CD14-positive monocyte (primary cell): ENCODE measurements at regions not wholly inside any gene's neighbourhood (a gene's known extent, or its start where the extent isn't known, plus 50 kb on each side); places are given as distances from the start of the nearest gene placed in this dataset.

Experiments
- DNase-seq, 3 donors: peaks; one replicate each; pipeline ENCODE4 v3.0.0-alpha.2; 2011 to 2022
- H2AFZ ChIP-seq: 2 replicates; pipeline ENCODE4 v1.6.0; 2012; ENCODE audit warnings: mild to moderate bottlenecking, low read depth, low read length, inconsistent platforms; ENCODE audit not compliant: insufficient read depth, poor library complexity, severe bottlenecking
- H3K27ac ChIP-seq, 2 donors: 1 replicate in 1 of 2; 2 replicates in 1 of 2; pipeline ENCODE4 v1.5.1; 2012 to 2013; ENCODE audit warnings: low read length in 2 of 2, control low read depth in 1 of 2, inconsistent platforms in 1 of 2, low read depth in 1 of 2, mild to moderate bottlenecking in 1 of 2
- H3K27me3 ChIP-seq, 2 donors: one replicate each; pipeline versions ENCODE4 v1.6.0 to v1.6.1; 2011 to 2013; ENCODE audit warnings: low read length in 2 of 2; ENCODE audit not compliant: control insufficient read depth in 2 of 2, insufficient read depth in 2 of 2
- H3K36me3 ChIP-seq, 2 donors: replicated peaks in 1 of 2; 1 replicate in 1 of 2; 2 replicates in 1 of 2; pipeline versions ENCODE4 v1.5.1 to v1.6.1; 2012 to 2013; ENCODE audit warnings: low read length in 2 of 2, control low read depth in 1 of 2, inconsistent platforms in 1 of 2, mild to moderate bottlenecking in 1 of 2; ENCODE audit not compliant: insufficient read depth in 2 of 2, control insufficient read depth in 1 of 2
- H3K4me1 ChIP-seq, 2 donors: 1 replicate in 1 of 2; 2 replicates in 1 of 2; pipeline versions ENCODE4 v1.5.1 to v1.6.1; 2012 to 2013; ENCODE audit warnings: low read length in 2 of 2, control low read depth in 1 of 2, inconsistent platforms in 1 of 2, mild to moderate bottlenecking in 1 of 2, moderate library complexity in 1 of 2; ENCODE audit not compliant: insufficient read depth in 2 of 2, control insufficient read depth in 1 of 2
- H3K4me2 ChIP-seq: replicated peaks from 2 replicates; pipeline ENCODE3; 2012; ENCODE audit warnings: low read length, moderate library complexity, mild to moderate bottlenecking; ENCODE audit not compliant: poor library complexity, severe bottlenecking; ENCODE audit errors: extremely low read depth
- H3K4me3 ChIP-seq, 3 experiments: fragments of 200-600 bp in 1 of 3; sonication (generic) in 1 of 3; replicated peaks in 1 of 3; 1 replicate in 2 of 3; 2 replicates in 1 of 3; pipeline ENCODE4 v1.5.1; 2011 to 2013; ENCODE audit warnings: low read length in 3 of 3, mild to moderate bottlenecking in 3 of 3, control low read depth in 2 of 3, low read depth in 2 of 3, inconsistent platforms in 1 of 3, moderate library complexity in 1 of 3
- H3K79me2 ChIP-seq: 2 replicates; pipeline ENCODE4 v1.6.0; 2012; ENCODE audit warnings: mild to moderate bottlenecking, control low read depth, inconsistent platforms, low read length, moderate library complexity; ENCODE audit not compliant: insufficient read depth
- H3K9ac ChIP-seq: 2 replicates; pipeline ENCODE4 v1.6.0; 2017; ENCODE audit warnings: low read length, mild to moderate bottlenecking; ENCODE audit not compliant: insufficient read depth, poor library complexity, severe bottlenecking
- H3K9me3 ChIP-seq, 2 donors: replicated peaks in 1 of 2; 1 replicate in 1 of 2; 2 replicates in 1 of 2; pipeline versions ENCODE4 v1.5.1 to v1.6.1; 2012 to 2013; ENCODE audit warnings: low read length in 2 of 2, control low read depth in 1 of 2; ENCODE audit not compliant: control insufficient read depth in 1 of 2, insufficient read depth in 1 of 2
- H4K20me1 ChIP-seq: 2 replicates; pipeline ENCODE4 v1.6.0; 2012; ENCODE audit warnings: mild to moderate bottlenecking, low read length, control low read depth, moderate library complexity; ENCODE audit not compliant: insufficient read depth
- H3K27ac Mint-ChIP-seq, 7 donors: one replicate each; pipeline ENCODE4 v1.8.0; 2020; ENCODE audit warnings: mild to moderate bottlenecking in 7 of 7, mixed read lengths in 7 of 7, moderate library complexity in 6 of 7, inconsistent platforms in 2 of 7
- H3K27me3 Mint-ChIP-seq, 3 donors: one replicate each; pipeline ENCODE4 v1.8.0; 2021 to 2022; ENCODE audit warnings: low read depth in 3 of 3, mild to moderate bottlenecking in 3 of 3, mixed read lengths in 3 of 3, moderate library complexity in 3 of 3, inconsistent platforms in 1 of 3
- H3K36me3 Mint-ChIP-seq, 2 donors: one replicate each; pipeline ENCODE4 v1.8.0; 2020; ENCODE audit warnings: mixed read lengths in 2 of 2, inconsistent platforms in 1 of 2, mild to moderate bottlenecking in 1 of 2
- H3K4me1 Mint-ChIP-seq: one replicate; pipeline ENCODE4 v1.8.0; 2020; ENCODE audit warnings: mild to moderate bottlenecking, mixed read lengths
- H3K4me3 Mint-ChIP-seq, 2 donors: one replicate each; pipeline ENCODE4 v1.8.0; 2020; ENCODE audit warnings: mild to moderate bottlenecking in 2 of 2, mixed read lengths in 2 of 2, moderate library complexity in 1 of 2
- H3K9me3 Mint-ChIP-seq, 7 donors: one replicate each; pipeline ENCODE4 v1.8.0; 2020 to 2022; ENCODE audit warnings: mixed read lengths in 7 of 7, mild to moderate bottlenecking in 6 of 7, moderate library complexity in 6 of 7, inconsistent platforms in 2 of 7
- CTCF ChIP-seq: fragments of 200-600 bp; IDR thresholded peaks from one replicate; pipeline ENCODE4 v1.8.0; 2022; ENCODE audit warnings: antibody characterized with exemption, mild to moderate bottlenecking
- WGBS: methylation state at CpG from one replicate; pipeline ENCODE4 v1.1.5; 2013; ENCODE audit warnings: missing lambda C conversion rate; ENCODE audit not compliant: insufficient coverage; 5-methylcytosine and 5-hydroxymethylcytosine counted together
- intact Hi-C, 2 donors: fragments of 100-400 bp; cut with micrococcal nuclease; formaldehyde crosslinking; loops; one replicate each; pipeline versions ENCODE4 v1.15.0 to v1.15.1; 2023

GRCh38 chr3:106191913-106192312, 323.1 kb upstream of the CBLB start:
- Histone ChIP-seq H4K20me1 (no peaks in the 10 kb centered on the region), H3K4me3 (no peak overlapping the region), H3K79me2 (no peaks in the 10 kb centered on the region), H2AFZ (no peak overlapping the region), H3K27me3 (no peaks in the 10 kb centered on the region), H3K9me3 (no peaks in the 10 kb centered on the region), H3K4me1 (no peaks in the 10 kb centered on the region), H3K36me3 (no peaks in the 10 kb centered on the region), H3K27ac (no peak overlapping the region), H3K4me2 (no peak overlapping the region), H3K9ac (no peak overlapping the region)
- Mint-ChIP-seq H3K9me3 (peaks cover 0 to 2% (median 0%) of the 10 kb centered on the region in 7 donors), H3K4me3 (no peak overlapping the region), H3K4me1 (no peaks in the 10 kb centered on the region), H3K27me3 (no peaks in the 10 kb centered on the region), H3K36me3 (no peaks in the 10 kb centered on the region), H3K27ac (no peak overlapping the region)
- TF ChIP-seq CTCF = no peak
- no peak for DNase-seq
- WGBS = no CpG with 5 or more reads among the region's 3 CpGs
- intact Hi-C loops = no loop called here

- H3K9me3 Mint-ChIP-seq = peaks cover 0 to 4% (median 0%) of the 10 kb centered on the region in 7 donors
- WGBS = no CpG with 5 or more reads among the region's 2 CpGs
- no peaks in the 10 kb centered on the region for H3K27me3 ChIP-seq
- H3K36me3 Mint-ChIP-seq = no peaks in the 10 kb centered on the region
- H3K27ac ChIP-seq = no peak overlapping the region
- H3K36me3 ChIP-seq = no peaks in the 10 kb centered on the region
- H3K27ac Mint-ChIP-seq = no peak overlapping the region
- no peaks in the 10 kb centered on the region for H3K79me2 ChIP-seq
- no peak overlapping the region for H3K4me2 ChIP-seq
- no peak overlapping the region for H3K9ac ChIP-seq
- intact Hi-C loops = no loop called here
- H3K4me1 Mint-ChIP-seq = no peaks in the 10 kb centered on the region
- no peaks in the 10 kb centered on the region for H3K27me3 Mint-ChIP-seq
- H3K9me3 ChIP-seq = no peaks in the 10 kb centered on the region
- no peak overlapping the region for H3K4me3 Mint-ChIP-seq
- H2AFZ ChIP-seq = no peak overlapping the region
- H3K4me3 ChIP-seq = no peak overlapping the region
- H3K4me1 ChIP-seq = no peaks in the 10 kb centered on the region
- no peaks in the 10 kb centered on the region for H4K20me1 ChIP-seq
- TF ChIP-seq CTCF = no peak
- DNase-seq = no peak
These were observed 325.1 kb upstream of the CBLB start for GRCh38 chr3:106193876-106194275.
